ENCODE measurements at regions not wholly inside any gene's neighbourhood (a gene's known extent, or its start where the extent isn't known, plus 50 kb on each side); places are given as distances from the start of the nearest gene placed in this dataset.

DNA sequence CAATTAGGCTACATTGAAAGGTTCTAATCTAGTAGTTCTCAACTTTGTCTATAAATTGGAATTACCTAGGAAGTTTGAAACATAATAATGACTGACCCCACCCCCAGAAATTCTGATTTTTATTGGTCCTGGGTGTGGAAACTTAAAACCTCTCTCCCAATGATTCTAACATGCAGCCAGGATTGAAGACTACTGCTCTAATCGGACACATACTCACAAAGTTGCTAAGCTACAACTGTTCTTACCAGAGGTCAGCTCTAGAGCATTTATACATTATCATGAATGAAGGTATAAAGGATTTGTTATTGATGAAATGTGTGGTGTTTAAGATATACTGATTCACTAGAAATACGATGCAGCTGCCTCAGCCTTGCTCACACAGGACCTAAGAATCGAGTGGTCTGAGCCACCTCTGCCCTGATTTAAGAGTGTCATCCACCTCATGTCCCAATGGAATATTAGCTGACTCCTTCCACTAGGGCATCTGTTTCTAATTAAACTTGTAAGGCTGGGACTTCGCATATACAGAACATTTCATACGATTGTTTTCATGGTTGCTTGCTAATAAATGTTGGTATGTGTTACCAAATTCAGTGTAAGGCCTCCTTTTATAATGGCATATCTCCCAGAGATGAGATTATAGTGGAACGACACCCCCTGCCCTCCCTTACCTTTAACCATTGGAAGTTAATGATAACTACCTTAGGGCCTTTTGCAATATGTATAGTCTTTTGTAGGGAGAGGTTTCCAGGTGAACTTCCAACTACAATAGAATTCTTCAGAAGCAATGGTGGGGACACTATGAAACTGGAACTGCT lies 410.8 kb upstream of the PDE3A start:
- no peak for TF ChIP-seq CTCF (IDR thresholded peaks at IDR 0.05; ENCODE audit: low read depth, low read length, poor library complexity, severe bottlenecking)
- TF ChIP-seq EZH2phosphoT487 (IDR thresholded peaks at IDR 0.05; ENCODE audit: borderline replicate concordance, low read length) = no peak
